B cell (primary cell): ENCODE measurements at regions not wholly inside any gene's neighbourhood (a gene's known extent, or its start where the extent isn't known, plus 50 kb on each side); places are given as distances from the start of the nearest gene placed in this dataset.
"Not testable (repeated sequence)": the region's sequence is repeated elsewhere in the genome, so short reads cannot be mapped to it uniquely, and the experiment has no call there.

Experiments used
- ATAC-seq: fragments of 200-7000 bp; cut with Tn5 transposase; one replicate; pipeline ENCODE4 v1.10.0; 2021; ENCODE audit warnings: low read depth, mild to moderate bottlenecking, moderate number of reproducible peaks, moderate library complexity
- CTCF ChIA-PET: fragments of 350-600 bp; sonication (Branson Sonifier 250); formaldehyde crosslinking; loops from one replicate; lab custom pipeline; 2021; ENCODE audit warnings: antibody characterized with exemption, inconsistent platforms; lab: Charles Lee
- POLR2A ChIA-PET: fragments of 350-600 bp; sonication (Branson Sonifier 250); formaldehyde crosslinking; loops from one replicate; lab custom pipeline; 2021; ENCODE audit warnings: antibody characterized with exemption; lab: Charles Lee
- DNase-seq: peaks from one replicate; pipeline ENCODE4 v3.0.0; 2013
- H2AFZ ChIP-seq: 2 replicates; pipeline ENCODE4 v1.6.1; 2012; ENCODE audit warnings: mild to moderate bottlenecking, low read depth, low read length; ENCODE audit not compliant: insufficient read depth, poor library complexity, severe bottlenecking
- H3K27ac ChIP-seq, 2 donors: 1 replicate in 1 of 2; 2 replicates in 1 of 2; pipeline ENCODE4 v1.5.1; 2012 to 2013; ENCODE audit warnings: low read length in 2 of 2, mild to moderate bottlenecking in 2 of 2, moderate library complexity in 1 of 2
- H3K27me3 ChIP-seq, 4 experiments: fragments of 200-600 bp in 1 of 4; sonication (generic) in 1 of 4; replicated peaks in 1 of 4; 1 replicate in 2 of 4; 2 replicates in 2 of 4; pipeline versions ENCODE4 v1.6.1 to v1.7.0; 2013 to 2016; ENCODE audit warnings: low read length in 3 of 4, mild to moderate bottlenecking in 2 of 4, mixed read lengths in 1 of 4, moderate library complexity in 1 of 4; ENCODE audit not compliant: insufficient read depth in 4 of 4, control insufficient read depth in 3 of 4; ENCODE audit errors: control extremely low read depth in 1 of 4
- H3K36me3 ChIP-seq, 2 experiments: replicated peaks in 1 of 2; 1 replicate in 1 of 2; 2 replicates in 1 of 2; pipeline versions ENCODE4 v1.6.1 to v1.7.1; 2013; ENCODE audit warnings: low read length in 1 of 2; ENCODE audit not compliant: insufficient read depth in 2 of 2, control insufficient read depth in 1 of 2; ENCODE audit errors: control extremely low read depth in 1 of 2, extremely low read depth in 1 of 2
- H3K4me1 ChIP-seq, 2 donors: fragments of 200-600 bp in 1 of 2; sonication (generic) in 1 of 2; 1 replicate in 1 of 2; 2 replicates in 1 of 2; pipeline versions ENCODE4 v1.5.1 to v1.6.1; 2013 to 2017; ENCODE audit warnings: low read length in 2 of 2; ENCODE audit not compliant: control insufficient read depth in 2 of 2, insufficient read depth in 2 of 2
- H3K4me2 ChIP-seq: replicated peaks from 2 replicates; pipeline ENCODE3; 2012; ENCODE audit warnings: mild to moderate bottlenecking, low read depth, low read length; ENCODE audit not compliant: poor library complexity, severe bottlenecking
- H3K4me3 ChIP-seq, 5 experiments: fragments of 200-600 bp in 1 of 5; sonication (generic) in 1 of 5; 1 replicate in 3 of 5; 2 replicates in 2 of 5; pipeline versions ENCODE4 v1.5.1 to v1.7.0; 2011 to 2016; ENCODE audit warnings: low read length in 4 of 5, mild to moderate bottlenecking in 4 of 5, low read depth in 2 of 5, control low read depth in 1 of 5, moderate library complexity in 1 of 5; ENCODE audit not compliant: insufficient read depth in 1 of 5; ENCODE audit errors: control extremely low read depth in 1 of 5, extremely low read depth in 1 of 5
- H3K79me2 ChIP-seq: fragments of 200-600 bp; sonication (generic); one replicate; pipeline ENCODE4 v1.6.0; 2016; ENCODE audit warnings: low read length; ENCODE audit not compliant: control insufficient read depth, insufficient read depth
- H3K9ac ChIP-seq: fragments of 200-600 bp; sonication (generic); 2 replicates; pipeline ENCODE4 v1.6.1; 2017; ENCODE audit warnings: mild to moderate bottlenecking, low read length, moderate library complexity
- H3K9me3 ChIP-seq, 3 donors: one replicate each; pipeline versions ENCODE4 v1.6.1 to v1.7.1; 2013; ENCODE audit warnings: low read length in 2 of 3; ENCODE audit not compliant: control insufficient read depth in 2 of 3, insufficient read depth in 1 of 3; ENCODE audit errors: control extremely low read depth in 1 of 3
- H4K20me1 ChIP-seq: 2 replicates; pipeline ENCODE4 v1.6.0; 2012; ENCODE audit warnings: mild to moderate bottlenecking, low read length; ENCODE audit not compliant: insufficient read depth, control insufficient read depth, poor library complexity, severe bottlenecking
- H3K27ac Mint-ChIP-seq: one replicate; pipeline ENCODE4 v1.8.0; 2021; ENCODE audit warnings: mixed read lengths
- H3K27me3 Mint-ChIP-seq: one replicate; pipeline ENCODE4 v1.8.0; 2021; ENCODE audit warnings: mixed read lengths
- H3K4me1 Mint-ChIP-seq: one replicate; pipeline ENCODE4 v1.8.0; 2021; ENCODE audit warnings: mixed read lengths
- H3K4me3 Mint-ChIP-seq: one replicate; pipeline ENCODE4 v1.8.0; 2021; ENCODE audit warnings: mixed read lengths
- H3K9me3 Mint-ChIP-seq: one replicate; pipeline ENCODE4 v1.8.0; 2022; ENCODE audit warnings: mixed read lengths; ENCODE audit not compliant: insufficient read depth
- CTCF ChIP-seq: fragments of 200-600 bp; IDR thresholded peaks from one replicate; pipeline ENCODE4 v1.8.0; 2022; ENCODE audit warnings: antibody characterized with exemption, mild to moderate bottlenecking
- EZH2 ChIP-seq: IDR thresholded peaks from 2 replicates; pipeline ENCODE4 v1.6.1; 2012; ENCODE audit warnings: borderline replicate concordance, low read depth, mild to moderate bottlenecking, moderate library complexity, low read length; ENCODE audit not compliant: insufficient read depth, poor library complexity, severe bottlenecking
- WGBS: methylation state at CpG from one replicate; pipeline ENCODE4 v1.1.5; 2013; ENCODE audit warnings: missing lambda C conversion rate; ENCODE audit not compliant: insufficient coverage; 5-methylcytosine and 5-hydroxymethylcytosine counted together
- intact Hi-C: fragments of 100-400 bp; cut with micrococcal nuclease; formaldehyde crosslinking; loops from one replicate; pipeline ENCODE4 v1.10.0; 2022

- H3K79me2 ChIP-seq, result no peaks in the 10 kb centered on the region
- no peak overlapping the region for H2AFZ ChIP-seq
- intact Hi-C loops, result no loop called here
- peaks cover 0 to 24% (median 6%) of the 10 kb centered on the region in 4 experiments for H3K27me3 ChIP-seq
- no peak overlapping the region for H3K27ac ChIP-seq
- Mint-ChIP-seq H3K9me3 (no peaks in the 10 kb centered on the region), H3K27ac (no peak overlapping the region), H3K4me3 (no peak overlapping the region), H3K27me3 (peaks cover 62% of the 10 kb centered on the region), H3K4me1 (peaks cover 9% of the 10 kb centered on the region)
- TF ChIP-seq CTCF, result no peak
- TF ChIP-seq EZH2, result no peak
- ChIA-PET POLR2A (no interaction called here), CTCF (interaction anchor here (0.7 kb wide), 1 partner anchor 259 kb away, joined by 3 read pairs; no protein-coding TSS in a partner anchor)
- no peaks in the 10 kb centered on the region for H3K36me3 ChIP-seq
- H3K4me3 ChIP-seq, result no peak overlapping the region
- no peak for ATAC-seq
- peaks cover 0 to 8% (median 0%) of the 10 kb centered on the region in 3 donors for H3K9me3 ChIP-seq
- peaks cover 3 to 8% of the 10 kb centered on the region in 2 donors for H3K4me1 ChIP-seq
- 97% methylated on average over 3 of the region's 7 CpGs for WGBS
- DNase-seq, result no peak
- H3K4me2 ChIP-seq, result no peak overlapping the region
- no peaks in the 10 kb centered on the region for H4K20me1 ChIP-seq
- no peak overlapping the region for H3K9ac ChIP-seq
Measured at GRCh38 chr20:50447817-50448216, 62.4 kb upstream of the PTPN1 start.

- H3K36me3 ChIP-seq, H3K27ac ChIP-seq, H3K9me3 Mint-ChIP-seq, H3K4me3 ChIP-seq, H3K9me3 ChIP-seq, H3K27ac Mint-ChIP-seq, H3K4me1 Mint-ChIP-seq, H3K4me2 ChIP-seq, DNase-seq, H3K79me2 ChIP-seq, H3K4me1 ChIP-seq, POLR2A ChIA-PET, intact Hi-C loops, ATAC-seq, H2AFZ ChIP-seq, H4K20me1 ChIP-seq, H3K4me3 Mint-ChIP-seq, H3K9ac ChIP-seq: not testable (repeated sequence)
- CTCF ChIA-PET, result interaction anchor here (0.7 kb wide), 1 partner anchor 260 kb away, joined by 3 read pairs; no protein-coding TSS in a partner anchor
- peaks cover 0 to 28% (median 6%) of the 10 kb centered on the region in 4 experiments for H3K27me3 ChIP-seq
- WGBS, result 97% methylated on average over 8 of the region's 10 CpGs
- peaks cover 66% of the 10 kb centered on the region for H3K27me3 Mint-ChIP-seq
Measured at GRCh38 chr20:50448625-50449403, 61.4 kb upstream of the PTPN1 start.
